HG03342 (cell line): ENCODE measurements at regions not wholly inside any gene's neighbourhood (a gene's known extent, or its start where the extent isn't known, plus 50 kb on each side); places are given as distances from the start of the nearest gene placed in this dataset.
A peak's percentile ranks its signal among the peaks of the same experiment; 100 is the strongest.
"Not testable (repeated sequence)": the region's sequence is repeated elsewhere in the genome, so short reads cannot be mapped to it uniquely, and the experiment has no call there.

Experiments used
- ATAC-seq: cut with Tn5 transposase; IDR thresholded peaks from one replicate; pipeline ENCODE4 v1.9.1; 2021; ENCODE audit warnings: mild to moderate bottlenecking, moderate library complexity; ENCODE audit not compliant: unreplicated experiment

- ATAC-seq = no peak
Measured at GRCh38 chr7:106563466-106564150, 97.3 kb downstream of the CCDC71L start.

DNA sequence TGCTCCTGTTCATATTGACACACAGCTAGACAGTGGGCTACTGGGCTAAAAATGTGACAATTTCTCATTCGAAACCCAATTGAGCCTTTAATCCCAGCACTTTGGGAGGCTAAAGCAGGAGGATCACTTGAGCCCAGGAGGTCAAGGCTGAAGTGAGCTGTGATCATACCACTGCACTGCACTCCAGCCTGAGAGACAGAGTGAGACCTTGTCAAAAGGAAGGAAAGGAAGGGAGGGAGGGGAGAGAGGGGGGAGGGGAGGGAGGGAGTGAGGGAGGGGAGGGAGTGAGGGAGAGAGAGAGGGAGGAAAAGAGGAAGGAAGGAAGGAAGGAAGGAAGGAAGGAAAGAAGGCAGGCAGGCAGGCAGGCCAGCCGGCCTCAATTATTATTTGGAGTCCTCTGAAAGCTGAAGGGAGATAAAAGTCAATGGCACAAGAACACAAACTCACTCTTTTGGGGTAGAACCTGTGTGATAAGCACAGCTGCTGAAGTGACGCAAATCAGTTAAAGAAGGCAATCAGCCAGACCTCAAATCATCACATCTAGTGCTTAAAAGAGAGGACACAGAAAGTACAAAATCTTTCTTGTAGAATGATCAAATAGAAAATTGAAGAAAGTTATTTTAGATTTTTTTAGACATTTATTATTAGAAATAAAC, 98.1 kb downstream of the CCDC71L start:
- ATAC-seq = no peak

DNA sequence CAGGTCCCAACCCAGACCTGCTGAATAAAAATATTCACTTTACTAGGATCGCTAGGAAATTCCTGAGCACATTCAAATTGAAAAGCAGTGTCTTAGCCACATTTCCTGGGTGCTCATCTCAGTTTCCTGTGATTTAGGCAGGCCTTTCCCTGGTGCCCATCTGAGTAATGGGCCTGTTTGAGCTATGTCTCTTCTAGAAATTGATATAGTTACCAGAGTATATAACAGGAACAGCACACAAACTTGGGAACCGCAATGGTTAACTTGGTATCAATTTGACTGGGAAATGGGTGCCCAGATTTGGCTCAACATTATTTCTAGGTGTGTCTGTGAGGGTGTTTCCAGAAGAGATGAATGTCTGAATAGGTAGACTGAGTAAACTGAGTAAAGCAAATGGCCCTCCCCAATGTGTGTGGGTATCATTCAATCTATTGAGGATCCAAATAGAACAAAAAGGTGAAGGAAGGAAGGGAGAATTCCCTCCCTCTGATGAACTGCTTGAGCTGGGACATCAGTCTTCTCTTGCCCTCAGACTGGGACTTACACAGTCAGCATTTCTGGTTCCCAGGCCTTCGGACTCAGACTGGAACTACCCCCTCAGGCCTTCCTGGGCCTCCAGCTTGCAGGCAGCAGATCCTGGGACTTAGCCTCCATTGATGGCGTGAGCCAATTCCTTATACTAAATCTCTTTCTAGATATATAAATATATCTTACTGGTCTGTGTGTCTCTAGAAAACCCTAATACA, 99.1 kb downstream of the CCDC71L start:
- ATAC-seq = no peak

GRCh38 chr7:106561151-106561550, 99.8 kb downstream of the CCDC71L start:
- ATAC-seq = no peak

DNA sequence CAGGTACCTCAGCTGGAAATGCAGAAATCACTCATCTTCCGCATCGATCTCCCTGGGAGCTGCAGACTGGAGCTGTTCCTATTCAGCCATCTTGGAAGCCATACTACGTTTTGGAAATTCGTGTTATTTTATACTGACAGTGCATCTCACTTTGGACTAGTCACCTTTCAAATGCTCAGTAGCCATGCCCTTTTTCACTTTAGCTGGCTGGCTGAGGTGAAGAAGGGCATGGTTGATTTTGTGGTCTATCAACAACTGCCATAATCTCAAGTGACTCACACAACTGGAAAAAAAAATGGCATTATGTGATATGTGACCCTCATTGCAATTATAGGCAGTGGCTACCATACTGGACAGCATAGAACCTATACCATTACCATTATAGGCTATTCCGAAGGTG, 100.5 kb downstream of the CCDC71L start:
- ATAC-seq = no peak

DNA sequence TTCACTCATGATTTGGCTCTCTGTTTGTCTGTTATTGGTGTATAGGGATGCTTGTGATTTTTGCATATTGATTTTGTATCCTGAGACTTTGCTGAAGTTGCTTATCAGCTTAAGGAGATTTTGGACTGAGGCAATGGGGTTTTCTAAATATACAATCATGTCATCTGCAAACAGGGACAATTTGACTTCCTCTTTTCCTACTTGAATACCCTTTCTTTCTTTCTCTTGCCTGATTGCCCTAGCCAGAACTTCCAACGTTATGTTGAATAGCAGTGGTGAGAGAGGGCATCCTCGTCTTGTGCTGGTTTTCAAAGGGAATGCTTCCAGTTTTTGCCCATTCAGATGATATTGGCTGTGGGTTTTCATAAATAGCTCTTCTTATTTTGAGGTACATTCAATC, 104.7 kb downstream of the CCDC71L start:
- ATAC-seq = not testable (repeated sequence)

DNA sequence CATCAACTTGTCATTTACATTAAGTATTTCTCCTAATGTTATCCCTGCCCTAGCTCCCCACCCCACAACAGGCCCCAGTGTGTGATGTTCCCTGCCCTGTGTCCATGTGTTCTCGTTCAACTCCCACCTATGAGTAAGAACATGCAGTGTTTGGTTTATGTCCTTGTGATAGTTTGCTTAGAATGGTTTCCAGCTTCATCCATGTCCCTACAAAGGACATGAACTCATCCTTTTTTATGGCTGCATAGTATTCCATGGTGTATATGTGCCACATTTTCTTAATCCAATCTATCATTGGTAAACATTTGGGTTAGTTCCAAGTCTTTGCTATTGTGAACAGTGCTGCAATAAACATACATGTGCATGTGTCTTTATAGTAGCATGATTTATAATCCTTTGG, 106.3 kb downstream of the CCDC71L start:
- not testable (repeated sequence) for ATAC-seq

GRCh38 chr7:106553446-106553836, 107.5 kb downstream of the CCDC71L start:
- ATAC-seq = no peak

- ATAC-seq = peak; percentile 98
Measured at GRCh38 chr7:106552645-106553445, 108.1 kb downstream of the CCDC71L start.

- no peak for ATAC-seq
Measured at GRCh38 chr7:106551936-106552335, 109.0 kb downstream of the CCDC71L start.

GRCh38 chr7:106548491-106548890, 112.5 kb downstream of the CCDC71L start:
- ATAC-seq = no peak

GRCh38 chr7:106545275-106545674, 115.7 kb downstream of the CCDC71L start:
- ATAC-seq = no peak

- no peak for ATAC-seq
Measured at GRCh38 chr7:106543221-106543757, 117.7 kb downstream of the CCDC71L start.

DNA sequence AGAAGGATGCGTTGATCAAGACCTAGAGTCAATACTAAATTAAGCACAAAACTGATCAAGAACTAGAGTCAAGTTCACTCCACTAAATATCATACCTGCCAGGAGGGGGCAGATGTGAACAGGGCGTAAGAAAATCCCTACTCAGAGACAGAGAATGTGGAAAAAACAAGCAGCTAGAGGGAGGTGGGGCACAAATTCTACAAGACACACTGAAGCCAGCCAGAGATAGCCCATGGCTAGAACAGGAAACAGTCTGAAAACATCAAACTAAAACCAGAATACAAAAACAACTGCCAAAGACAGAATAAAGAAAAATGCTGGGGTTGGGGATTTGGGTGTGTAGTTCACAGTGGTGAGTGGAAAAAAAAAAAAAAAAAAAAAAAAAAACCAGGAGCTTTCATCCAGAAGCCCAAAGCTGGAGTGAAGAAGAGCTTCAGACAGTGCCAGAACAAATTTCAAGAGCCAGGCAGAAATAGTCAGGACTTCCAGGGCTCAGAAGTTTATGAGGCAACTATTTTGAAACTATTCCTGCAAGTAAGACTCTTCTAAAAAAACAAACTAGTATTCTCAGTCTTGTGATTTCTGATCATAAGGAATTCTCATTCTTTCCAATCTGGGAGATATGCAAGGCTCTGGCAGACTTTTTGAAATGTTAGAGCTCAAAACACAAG, 118.3 kb downstream of the CCDC71L start:
- peak; percentile 79 for ATAC-seq

GRCh38 chr7:106538638-106539037, 122.3 kb downstream of the CCDC71L start:
- no peak for ATAC-seq

DNA sequence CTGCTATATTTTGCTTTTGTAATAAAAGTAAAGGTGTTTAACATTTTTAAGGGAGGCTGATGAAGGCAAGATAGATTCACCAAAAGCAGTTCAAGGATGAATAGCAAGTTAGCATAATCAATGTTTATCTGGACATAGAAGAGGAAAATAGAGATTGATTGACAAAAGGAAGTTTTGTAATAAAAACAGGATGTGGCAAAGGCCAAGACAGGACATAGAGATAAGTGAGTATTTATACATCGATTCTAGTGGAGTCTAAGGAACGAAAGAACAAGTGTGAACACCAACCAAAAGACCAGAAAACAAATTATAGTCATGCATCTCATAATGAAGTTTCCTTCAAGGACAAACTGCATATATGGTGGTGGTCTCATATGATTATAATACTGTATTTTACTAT, 123.8 kb downstream of the CCDC71L start:
- ATAC-seq = no peak

GRCh38 chr7:106536079-106536478, 124.9 kb downstream of the CCDC71L start:
- ATAC-seq = no peak

DNA sequence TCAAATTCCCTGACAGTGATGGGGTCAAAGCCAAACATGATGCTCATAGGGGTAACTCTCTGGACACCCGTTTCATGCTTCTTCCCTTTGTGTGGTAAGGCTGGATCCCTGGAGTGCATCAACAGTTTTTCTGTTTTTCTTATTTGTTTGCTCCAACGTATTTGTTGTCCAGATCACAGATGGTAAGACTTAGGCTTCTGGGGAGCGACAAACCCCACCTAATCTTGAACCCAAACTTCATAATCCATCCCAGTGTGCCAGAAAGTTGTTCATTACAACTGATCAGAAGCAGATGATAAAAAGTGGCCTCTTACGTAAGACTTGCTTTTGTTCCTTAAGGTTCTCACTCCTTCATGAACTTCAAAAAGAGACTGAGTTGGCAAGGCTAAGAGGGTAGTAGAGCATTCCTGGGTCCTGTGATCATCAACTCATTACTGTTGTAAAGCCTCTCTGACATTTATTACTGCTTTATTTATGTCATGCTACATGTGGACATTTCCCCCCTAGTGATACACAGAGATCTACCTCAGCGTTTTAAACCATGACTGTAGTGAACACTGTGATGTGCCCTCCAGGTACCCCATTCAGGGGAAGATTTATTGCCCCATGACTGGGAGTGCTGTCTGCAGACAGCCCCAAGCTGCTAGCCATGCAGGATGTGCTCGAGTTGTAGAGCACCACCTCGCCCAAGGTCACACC, 125.6 kb downstream of the CCDC71L start:
- no peak for ATAC-seq

GRCh38 chr7:106534271-106534846, 126.6 kb downstream of the CCDC71L start:
- ATAC-seq = no peak
